Sigmoid colon (tissue), 4 donors: ENCODE measurements at regions not wholly inside any gene's neighbourhood (a gene's known extent, or its start where the extent isn't known, plus 50 kb on each side); places are given as distances from the start of the nearest gene placed in this dataset.

Experiments used
- EP300 ChIP-seq, 4 donors: sonication (generic); formaldehyde crosslinking; IDR thresholded peaks; one replicate each; pipeline ENCODE4 v1.6.1; 2017; ENCODE audit warnings: antibody characterized with exemption in 4 of 4
- POLR2A ChIP-seq, 2 donors: fragments of 450-650 bp; IDR thresholded peaks; one replicate each; pipeline ENCODE4 v1.6.1; 2016; ENCODE audit warnings: antibody characterized with exemption in 2 of 2, mild to moderate bottlenecking in 2 of 2, moderate library complexity in 2 of 2
- TF ChIP-seq, protein P1 (sequence below), 4 experiments: fragments of 450-650 bp in 3 of 4; fragments of 200-600 bp in 1 of 4; IDR thresholded peaks; one replicate each; pipeline ENCODE4 v1.5.1; 2016 to 2019; ENCODE audit warnings: antibody characterized with exemption in 4 of 4, mild to moderate bottlenecking in 3 of 4, moderate library complexity in 2 of 4

DNA sequence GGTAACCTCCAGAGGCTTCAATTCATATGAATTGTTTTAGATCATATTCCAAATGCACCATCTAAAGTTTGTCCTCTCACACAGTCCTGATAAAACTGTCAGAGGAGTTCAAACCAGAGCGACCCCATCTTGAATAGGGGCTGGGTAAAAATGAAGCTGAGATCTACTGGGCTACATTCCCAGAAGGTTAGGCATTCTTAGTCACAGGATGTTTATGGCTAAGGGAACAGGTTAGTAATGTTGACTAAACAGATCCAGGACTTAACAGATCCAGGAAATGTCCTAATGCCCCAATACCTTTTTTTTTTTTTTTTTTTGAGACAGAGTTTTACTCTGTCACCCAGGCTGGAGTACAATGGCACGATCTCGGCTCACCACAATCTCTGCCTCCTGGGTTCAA is 192.6 kb upstream of the PRDM9 start:
- TF ChIP-seq EP300 (IDR thresholded peaks at IDR 0.05), result no peak
- TF ChIP-seq, protein P1, sequence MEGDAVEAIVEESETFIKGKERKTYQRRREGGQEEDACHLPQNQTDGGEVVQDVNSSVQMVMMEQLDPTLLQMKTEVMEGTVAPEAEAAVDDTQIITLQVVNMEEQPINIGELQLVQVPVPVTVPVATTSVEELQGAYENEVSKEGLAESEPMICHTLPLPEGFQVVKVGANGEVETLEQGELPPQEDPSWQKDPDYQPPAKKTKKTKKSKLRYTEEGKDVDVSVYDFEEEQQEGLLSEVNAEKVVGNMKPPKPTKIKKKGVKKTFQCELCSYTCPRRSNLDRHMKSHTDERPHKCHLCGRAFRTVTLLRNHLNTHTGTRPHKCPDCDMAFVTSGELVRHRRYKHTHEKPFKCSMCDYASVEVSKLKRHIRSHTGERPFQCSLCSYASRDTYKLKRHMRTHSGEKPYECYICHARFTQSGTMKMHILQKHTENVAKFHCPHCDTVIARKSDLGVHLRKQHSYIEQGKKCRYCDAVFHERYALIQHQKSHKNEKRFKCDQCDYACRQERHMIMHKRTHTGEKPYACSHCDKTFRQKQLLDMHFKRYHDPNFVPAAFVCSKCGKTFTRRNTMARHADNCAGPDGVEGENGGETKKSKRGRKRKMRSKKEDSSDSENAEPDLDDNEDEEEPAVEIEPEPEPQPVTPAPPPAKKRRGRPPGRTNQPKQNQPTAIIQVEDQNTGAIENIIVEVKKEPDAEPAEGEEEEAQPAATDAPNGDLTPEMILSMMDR (IDR thresholded peaks at IDR 0.05), result no peak
- no peak for TF ChIP-seq POLR2A (IDR thresholded peaks at IDR 0.05)
